CD4-positive, alpha-beta T cell treated with Interleukin-17A for 1 hour (primary cell): ENCODE measurements at regions not wholly inside any gene's neighbourhood (a gene's known extent, or its start where the extent isn't known, plus 50 kb on each side); places are given as distances from the start of the nearest gene placed in this dataset.

Experiments used
- DNase-seq: peaks from one replicate; pipeline ENCODE4 v3.0.0-alpha.2; 2020

DNA sequence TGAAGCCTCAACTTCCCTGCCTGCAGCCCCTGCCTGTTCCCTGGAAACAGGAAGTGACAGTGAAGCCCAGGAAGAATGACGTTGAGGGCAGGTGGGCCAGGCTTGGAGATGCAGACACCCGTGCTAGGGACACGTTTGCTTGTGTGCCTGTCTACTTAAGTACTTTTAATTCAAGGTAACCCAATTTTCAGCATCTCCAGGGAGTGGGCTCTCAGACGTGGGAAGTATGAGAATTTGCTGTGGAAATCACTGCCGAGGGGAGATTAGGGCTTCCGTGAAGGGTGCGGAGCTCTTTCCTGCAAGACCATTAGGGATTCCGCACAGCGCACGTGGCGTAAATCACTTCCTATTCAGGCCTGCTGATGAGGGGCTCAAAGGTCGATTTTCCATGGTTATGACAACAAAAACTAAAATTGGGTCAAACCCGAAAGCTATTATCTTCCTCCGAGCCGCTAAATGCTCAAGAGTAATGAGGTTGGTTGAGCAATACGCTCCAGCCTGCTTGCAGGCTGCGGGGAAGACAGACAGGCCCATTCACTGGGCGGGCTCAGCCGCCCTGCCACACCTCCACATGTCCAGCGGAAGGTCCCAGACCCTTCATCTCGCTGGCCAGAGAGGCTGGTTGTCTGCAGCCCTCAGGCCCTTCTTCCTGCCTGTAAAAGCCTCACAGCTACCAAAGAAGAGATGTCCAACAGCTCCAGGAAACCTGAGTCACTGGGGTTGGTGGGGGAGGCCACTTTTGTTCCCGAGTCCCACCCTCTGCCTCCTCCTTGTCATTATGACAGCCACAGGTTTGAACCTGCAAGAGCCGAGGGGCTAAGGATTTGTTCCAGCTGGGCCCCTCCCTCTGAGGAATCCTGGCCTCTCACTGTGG lies 109.9 kb downstream of the RBFOX3 start:
- no peak for DNase-seq

DNA sequence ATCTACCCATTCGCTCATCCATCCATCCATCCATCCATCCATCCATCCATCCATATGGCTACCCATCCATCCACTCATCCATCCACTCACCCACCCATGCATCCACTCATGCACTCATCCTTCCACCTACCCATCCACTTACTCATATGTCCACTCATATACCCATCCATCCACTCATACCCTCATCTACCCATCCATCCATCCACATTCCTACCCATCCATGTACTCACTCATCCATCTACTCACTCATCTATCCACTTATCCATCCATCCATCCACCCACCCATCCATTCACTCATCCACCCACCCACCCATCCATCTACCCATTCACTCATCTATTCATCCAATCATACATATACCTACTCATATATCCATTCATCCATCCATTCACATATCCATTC lies 112.0 kb downstream of the RBFOX3 start:
- no peak for DNase-seq

DNA sequence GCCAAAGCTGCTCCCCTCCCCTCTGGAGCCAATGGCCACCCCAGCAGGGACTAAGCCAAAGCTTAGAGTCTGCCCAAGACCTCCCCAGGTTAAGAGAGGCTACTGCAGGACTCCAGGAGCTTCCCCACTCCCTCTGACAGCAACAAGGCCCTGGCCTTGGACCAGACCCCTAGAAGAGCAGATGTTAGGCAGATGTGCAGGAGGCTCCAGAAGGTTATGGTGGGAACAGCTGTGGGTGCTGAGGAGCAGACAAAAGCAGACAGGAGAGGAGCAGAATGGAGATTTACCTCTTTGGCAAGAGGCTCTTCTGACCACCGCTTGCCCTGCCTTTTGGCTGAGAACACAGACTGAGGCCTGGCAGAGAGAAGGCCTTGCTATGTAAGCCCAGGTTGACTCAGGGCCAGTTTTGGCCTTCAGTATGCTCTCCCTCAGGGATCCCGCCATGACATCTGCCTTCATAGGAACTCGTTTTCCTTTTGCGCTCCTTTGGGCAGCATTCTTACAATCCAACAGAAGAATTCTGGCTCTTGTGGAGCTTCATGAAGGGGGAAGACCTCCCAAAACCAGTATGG lies 113.0 kb downstream of the RBFOX3 start:
- DNase-seq = no peak

DNA sequence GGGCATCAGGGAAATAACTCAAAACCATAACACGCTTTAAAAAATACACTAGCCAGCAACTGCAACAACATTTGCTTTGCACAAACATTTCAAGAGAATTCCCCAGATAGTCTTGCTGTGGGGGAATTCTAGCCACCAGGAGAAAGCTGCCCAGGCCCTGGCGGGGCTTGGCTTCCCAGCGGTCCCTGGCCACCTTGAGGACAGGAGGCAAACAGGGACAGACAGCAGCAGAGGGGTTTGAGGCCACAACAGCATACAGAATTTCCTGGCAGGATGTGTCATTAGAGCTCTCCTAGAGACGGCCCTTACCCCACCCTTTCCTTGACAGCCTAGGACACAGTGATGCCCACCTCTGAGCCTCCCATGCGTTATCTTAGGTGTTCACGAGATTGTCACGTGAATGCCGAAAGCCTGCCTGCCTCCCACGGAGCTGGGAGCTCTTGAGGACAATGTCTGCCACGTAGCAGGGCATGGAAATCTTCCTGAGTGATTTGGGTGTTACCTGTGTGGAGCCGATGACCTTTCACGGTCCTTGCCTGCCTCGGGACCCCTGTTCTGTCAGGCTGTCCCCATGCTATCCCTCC lies 114.3 kb downstream of the RBFOX3 start:
- no peak for DNase-seq

DNA sequence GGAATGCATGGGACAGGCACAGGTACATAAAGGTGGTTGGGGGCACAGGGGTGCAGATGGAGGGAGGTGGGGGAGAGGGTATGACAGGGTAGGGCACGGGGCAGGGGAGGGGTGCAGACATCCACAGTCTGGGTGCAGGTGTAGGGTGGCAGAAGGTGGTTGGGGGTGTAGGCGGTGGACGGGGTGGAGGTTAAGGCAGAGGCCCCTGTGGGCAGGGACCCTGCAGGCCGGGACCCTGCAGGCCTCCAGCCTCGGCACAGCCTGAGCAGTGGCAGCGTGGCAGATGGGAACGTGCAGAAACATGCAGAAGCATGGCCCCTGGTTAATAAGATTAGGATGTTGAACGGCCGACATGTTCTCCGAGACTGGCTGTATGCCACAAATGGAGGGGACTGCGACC lies 115.2 kb downstream of the RBFOX3 start:
- DNase-seq = no peak

DNA sequence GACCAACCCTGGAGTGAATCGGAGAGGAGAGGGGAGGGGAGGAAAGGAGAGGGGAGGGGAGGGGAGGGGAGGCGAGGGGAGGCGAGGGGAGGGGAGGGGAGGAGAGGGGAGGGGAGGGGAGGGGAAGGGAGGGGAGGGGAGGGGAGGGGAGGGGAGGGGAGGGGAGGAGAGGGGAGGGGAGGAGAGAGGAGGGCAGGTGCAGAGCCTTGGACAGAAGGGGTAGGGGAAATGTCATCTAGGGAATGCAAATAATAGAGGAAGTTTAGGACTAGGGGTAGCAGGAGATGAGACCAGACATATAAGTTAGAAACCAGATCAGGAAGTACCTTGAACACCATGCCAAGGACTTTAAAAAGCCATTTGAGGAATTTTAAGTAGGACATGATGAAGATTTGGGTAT lies 119.8 kb downstream of the RBFOX3 start:
- DNase-seq = no peak

DNA sequence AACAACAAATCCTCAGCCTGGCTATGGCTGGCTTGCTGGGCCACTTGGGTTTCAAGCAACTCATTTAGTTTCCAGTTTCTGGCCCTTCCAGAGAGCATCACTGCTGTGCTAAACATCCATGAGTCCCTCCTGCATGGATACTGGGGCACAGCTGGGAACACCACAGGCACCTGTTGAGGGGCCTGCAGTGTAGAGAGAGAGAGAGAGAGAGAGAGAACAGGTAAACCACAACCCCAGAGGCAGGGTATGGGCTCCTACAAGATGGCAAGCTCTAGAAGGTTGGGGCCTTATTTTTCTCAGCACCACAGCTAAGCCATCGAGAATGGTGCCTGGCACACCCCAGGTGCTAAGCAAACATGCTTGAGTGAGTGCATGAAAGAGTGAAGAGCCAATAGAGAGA lies 120.3 kb downstream of the RBFOX3 start:
- no peak for DNase-seq

DNA sequence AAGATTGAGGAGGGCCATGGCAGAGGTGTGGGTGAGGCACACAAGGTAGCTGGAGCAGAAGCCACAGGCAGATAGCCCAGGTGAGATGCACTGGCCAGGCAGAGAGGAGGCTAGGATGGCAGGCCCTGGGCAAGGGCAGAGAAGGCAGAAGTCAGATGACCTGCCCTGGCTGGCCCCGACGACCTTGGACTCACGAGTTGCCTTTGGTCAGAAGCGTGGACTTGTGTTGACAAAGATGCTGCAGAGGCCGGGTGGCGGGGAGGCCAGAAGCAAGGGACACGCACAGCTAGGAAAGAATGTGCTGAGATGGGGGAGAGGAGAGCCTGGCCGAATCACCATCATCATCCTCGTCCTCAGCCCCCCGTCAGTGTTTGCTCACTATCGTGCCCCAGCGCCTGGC lies 123.7 kb downstream of the RBFOX3 start:
- no peak for DNase-seq

DNA sequence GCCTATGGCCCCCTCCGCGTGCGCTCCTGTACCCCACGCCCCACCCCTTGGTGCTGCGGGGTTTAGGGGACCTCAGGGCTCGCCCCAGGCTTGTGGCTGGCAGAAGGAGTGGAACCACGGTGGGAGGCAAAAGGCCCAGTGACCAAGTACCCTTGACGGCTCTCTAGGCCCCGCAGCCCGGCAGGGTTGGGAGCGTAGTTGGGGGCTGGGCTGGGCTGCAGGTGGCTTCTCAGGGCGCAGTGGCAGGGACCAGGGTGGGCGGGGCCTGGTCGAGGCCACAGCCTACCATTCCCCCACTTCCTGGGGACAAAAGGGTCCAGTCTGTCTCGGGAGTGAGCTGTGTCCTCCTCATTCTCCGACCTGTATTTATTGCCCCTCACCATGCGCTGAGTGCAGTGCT lies 124.9 kb downstream of the RBFOX3 start:
- DNase-seq = no peak

DNA sequence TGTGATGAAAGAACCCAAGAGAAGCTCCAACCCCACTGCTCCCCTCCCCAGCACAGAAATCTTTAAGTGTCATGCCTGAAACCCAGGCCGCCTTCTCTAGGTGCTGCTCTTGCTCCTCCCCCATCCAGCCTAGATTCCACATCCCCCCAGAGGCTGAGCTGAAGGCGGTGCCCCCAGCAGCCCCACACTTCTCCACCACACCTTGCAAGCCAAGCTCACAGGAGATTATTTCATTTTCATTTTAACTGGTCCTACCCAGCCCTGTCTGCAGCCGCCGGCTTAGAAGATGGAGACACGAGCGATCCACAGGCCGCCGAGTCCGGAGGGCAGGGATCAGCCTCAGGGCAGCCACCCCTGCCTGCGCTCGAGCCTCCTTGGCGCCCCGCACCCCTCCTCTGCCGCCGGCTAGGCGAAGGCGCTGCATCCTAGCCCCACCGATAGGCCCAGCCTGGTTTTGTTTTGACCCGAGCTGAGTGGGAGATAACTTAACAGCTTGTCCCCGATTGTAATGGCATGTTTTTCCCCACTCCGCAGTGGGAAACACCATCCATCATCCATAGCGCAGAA lies 125.3 kb downstream of the RBFOX3 start:
- no peak for DNase-seq

DNA sequence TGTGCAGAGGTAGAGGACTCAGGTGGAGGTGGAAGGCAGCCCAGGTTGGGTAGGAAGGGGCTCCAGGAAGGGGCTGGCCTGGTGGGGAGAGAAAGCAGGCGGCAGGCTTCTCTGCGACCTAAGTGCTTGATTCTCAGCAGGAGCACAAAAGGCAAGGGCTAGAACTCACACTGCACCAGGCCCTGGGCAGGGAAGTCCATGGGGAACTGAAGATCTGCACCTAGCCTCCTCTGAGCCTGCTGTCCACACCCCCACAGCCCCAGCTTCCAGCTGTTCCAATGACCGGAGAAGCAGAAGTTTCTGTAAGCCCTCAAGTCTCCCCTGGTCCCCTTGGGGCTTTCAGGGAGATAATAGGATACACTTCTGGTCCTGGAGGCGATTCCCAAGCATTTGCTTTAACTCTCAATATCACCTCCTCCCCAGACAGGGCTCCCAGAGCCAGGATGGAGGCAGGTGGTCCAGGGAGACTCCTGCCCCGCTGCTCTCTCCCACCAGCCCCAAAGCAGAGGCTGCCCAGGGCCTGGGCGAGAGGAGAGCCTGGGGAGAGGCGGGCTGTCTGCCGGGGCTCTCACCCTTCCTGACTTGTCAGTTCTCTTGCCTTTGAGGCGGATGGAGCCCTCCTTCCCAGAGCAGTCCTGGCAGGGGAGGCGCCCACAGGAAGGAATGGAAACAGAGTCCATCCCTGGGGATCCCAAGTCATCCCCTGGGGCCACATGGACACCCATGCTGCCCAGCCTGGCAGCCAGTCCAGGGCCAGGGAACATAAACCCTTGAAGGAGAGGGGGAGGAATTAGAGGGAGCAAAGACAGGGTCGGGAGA lies 126.0 kb downstream of the RBFOX3 start:
- no peak for DNase-seq

DNA sequence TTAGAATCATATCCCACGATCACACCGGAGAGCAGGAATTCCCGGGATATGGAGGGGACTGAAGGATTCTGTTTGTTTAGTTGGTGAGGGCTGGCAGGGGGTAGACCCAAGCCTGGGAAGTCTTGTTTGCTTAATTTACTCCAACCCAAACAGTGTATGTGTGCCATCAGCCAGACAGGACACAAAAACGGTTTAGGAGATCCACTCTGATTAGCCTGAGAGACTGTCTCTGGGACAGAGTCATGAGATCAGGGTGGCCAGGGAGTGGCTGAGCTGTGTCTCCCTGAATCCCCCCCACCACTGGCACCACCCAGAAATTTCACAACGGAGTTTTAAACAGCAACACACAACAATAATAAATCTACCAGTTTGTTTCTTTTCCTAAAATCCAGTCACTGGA lies 127.0 kb downstream of the RBFOX3 start:
- DNase-seq = no peak

DNA sequence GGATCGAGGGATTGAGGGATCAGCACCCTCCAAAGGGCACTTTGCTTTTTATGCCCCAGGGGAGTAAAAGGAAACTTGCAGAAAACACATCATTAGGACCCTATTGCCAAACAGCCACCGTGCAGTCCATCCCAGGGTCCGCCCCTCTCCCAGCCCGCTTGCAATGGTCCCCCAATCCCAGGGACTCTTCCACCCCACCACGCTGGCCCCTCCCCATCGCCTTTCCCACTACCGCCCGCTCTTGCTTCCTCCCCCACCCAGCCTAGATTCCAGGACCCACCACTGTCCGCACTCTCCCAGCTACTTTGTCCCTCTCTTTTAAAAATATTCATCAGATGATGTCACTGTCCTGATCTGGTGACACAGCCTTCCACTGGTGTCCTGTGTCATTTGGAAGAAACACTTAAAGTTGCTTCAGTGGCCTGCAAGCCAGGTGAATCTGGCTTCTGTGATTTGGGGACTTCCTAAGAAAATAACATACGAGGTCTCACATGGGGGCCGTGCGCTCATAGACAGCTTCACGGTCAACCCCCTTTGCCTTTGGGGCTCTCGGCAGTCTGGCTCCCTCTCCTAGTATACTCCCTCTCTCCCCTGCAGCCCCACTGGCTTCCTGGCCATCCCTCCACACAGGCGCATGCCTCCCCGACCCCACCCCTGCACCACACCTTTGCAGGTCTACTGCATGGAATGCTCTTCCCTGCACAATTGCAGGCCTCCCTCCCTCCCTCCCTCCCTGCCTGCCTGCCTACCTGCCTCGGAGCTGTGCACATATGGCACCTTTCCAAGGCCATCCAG lies 127.9 kb downstream of the RBFOX3 start:
- no peak for DNase-seq

DNA sequence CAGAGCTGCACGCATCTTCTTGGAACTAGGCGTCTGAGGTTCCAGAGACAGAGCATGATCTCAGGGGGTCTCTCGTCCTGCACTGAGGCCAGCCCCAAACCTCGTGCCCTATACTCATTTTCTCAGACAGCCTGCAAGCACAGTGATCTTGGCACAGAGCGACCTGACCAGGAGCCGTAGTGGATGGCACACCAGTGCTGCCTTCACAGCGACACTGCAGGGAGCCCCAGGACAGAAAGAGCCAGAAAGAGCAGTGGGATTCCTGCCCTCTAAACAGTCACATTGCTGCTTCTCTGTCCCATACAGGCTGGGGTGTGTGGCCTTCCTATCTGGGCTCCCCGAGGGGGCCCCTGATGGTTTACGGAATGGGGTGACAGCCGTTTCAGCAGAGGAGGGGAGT lies 131.0 kb downstream of the RBFOX3 start:
- no peak for DNase-seq

DNA sequence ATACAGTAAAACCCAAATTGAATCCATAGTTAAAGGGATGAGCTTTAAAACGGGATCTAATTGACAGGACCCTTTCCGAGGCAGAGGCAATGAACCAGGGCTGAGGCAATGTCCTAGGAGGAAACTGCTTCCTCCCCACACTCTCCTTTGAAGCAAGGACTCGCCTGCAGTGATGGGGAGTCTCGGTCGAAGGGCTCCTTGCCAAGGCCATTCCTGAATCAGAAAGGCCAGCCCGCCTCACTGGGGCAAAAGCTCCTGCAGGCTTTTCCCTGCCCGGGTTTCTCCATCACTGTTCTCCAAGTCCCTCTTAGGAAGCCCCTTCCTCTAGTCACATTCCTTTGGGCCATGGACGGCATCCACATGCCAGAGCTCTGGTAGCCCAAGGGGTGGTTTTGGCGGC lies 132.0 kb downstream of the RBFOX3 start:
- no peak for DNase-seq

DNA sequence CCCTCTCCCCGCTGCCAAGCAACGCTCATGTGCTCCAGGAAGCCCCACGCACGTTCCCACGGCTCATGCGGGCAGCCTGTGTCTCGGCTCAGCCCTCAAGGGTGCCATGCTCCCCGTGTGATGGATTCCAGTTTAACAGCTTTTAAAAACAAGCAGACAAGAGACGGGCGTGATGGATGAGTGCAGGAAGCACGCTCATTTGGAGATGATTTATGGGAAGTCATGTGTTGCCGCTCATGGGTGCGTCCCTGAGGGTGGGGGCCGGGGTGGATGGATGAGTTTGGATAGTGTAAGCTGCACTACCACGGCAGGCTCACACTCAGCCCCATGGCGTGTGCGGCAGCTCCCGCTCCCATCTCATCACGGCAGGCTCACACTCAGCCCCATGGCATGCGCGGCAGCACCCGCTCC lies 132.8 kb downstream of the RBFOX3 start:
- no peak for DNase-seq

DNA sequence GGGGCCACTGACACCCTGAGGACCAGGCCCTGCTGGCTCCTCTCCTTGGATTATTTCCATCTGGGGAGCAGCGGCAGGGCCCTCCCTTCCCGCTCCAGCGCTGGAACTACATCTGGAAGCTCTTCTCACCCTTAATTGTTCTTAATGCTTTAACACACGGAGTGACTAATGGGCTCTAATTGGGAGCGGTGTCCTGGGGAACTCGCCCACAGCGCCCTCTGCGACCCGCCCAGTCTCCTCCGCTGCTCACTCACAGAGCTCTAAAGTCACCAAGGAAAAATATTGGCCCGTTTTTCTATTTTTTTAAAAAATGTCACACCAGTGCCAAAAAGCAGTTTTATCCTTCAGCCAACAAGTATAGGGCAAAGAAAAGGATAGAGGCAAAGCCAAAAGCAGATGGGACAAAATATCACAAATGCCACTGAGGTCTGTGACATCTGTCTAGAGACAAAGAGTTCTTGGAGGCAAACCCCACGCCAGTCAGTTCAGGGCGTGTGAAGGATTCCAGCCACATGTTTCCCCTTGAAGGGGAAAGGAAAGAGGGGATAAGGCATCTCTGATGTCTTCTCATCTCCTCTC lies 134.7 kb downstream of the RBFOX3 start:
- DNase-seq = no peak

DNA sequence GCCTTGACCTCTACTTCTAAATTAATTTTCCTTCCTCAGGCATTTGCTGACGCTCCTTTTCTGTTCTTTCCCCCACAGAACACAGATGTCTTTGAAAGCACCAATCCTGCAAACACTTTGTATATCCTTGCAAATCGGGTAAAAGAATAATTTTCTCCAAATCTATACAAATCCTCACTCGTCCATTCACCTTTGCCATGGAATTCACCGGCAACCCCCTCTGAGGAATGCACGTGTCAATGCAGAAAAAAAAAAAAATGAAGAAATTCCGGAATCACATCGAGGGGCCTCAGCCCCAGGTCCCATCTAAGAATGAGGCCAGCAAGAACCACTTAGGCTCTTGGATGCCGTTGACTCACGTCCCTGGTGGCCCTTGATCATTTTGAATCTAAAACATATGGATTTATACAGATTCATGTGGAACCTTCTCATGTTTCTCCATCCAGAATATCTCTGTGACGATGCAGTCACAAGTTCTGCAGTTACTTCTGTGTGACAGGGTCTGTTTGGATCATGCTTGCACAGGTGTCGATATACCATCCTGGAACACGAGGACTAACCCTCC lies 136.9 kb downstream of the RBFOX3 start:
- no peak for DNase-seq

DNA sequence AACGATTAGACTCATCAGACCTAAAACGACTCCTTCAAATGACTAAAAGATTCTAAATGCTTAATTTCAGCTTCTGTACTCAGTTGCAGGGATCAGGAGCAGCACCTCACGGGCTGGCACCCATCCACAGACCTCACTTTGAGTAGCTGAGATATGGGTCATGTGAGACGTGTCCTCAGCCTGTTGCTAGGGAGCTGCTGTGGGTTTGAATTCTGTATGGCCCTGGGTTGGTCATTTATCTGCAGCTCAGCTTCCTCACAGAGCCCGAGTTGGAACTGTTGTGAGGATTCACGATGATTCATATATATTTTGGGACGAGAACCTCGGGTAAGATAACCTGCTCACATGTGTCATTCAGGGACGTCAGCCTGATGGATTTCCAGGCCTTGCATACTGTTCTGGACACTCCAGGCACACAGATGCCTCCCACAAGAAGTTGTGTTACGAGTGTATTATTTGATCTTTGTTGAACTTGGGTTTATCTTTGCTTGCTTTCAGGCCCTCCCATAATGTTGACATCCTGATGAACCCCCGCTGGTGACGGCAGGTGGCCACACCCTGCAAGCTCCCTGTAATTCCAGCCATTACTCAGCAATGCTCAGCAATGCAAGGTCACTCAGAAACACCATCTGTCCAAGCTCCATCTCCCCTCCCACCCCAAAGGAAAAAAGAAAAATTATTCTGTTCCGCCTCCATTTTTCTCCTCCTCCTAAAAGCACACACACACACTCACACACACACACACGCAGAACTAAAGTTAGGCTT lies 137.6 kb downstream of the RBFOX3 start:
- DNase-seq = no peak

DNA sequence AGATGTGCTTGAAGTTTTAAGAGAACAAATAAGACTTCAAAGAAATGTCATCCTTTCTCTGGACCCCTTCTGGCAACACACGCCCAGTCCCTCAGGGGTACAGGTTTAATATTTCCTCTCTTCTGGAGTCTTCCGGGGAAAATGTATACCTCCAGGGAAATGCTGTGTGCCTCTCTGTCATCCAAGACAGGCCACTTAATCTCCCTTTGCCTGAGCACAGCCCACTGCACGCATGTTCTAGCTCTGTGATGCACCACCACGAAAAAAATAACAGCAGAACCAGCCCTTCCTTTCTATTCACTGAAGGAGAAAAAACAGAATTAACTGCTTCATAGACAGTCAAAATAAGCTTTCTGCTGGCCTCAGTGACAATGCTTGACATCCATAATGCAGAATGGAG lies 140.1 kb downstream of the RBFOX3 start:
- DNase-seq = no peak

DNA sequence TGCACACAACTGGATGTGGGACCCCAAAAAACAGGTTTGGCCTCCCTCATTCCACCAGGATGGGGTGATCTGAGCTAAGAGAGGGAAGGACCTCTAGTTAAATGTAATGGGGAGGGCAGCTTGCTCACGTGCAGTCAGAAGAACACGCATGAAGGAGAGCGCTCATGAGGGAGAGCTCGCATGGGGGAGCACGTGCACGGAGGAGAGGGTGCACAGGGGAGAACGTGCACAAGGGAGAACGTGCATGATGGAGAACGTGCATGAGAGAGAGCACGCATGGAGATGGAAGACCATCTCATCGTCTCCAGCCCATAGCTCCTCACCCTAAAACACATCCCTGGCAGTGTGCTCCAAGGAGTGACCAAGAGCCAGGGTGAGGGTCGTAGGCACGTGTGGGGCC lies 141.2 kb downstream of the RBFOX3 start:
- DNase-seq = no peak
